ENCODE measurements at regions not wholly inside any gene's neighbourhood (a gene's known extent, or its start where the extent isn't known, plus 50 kb on each side); places are given as distances from the start of the nearest gene placed in this dataset.

DNA sequence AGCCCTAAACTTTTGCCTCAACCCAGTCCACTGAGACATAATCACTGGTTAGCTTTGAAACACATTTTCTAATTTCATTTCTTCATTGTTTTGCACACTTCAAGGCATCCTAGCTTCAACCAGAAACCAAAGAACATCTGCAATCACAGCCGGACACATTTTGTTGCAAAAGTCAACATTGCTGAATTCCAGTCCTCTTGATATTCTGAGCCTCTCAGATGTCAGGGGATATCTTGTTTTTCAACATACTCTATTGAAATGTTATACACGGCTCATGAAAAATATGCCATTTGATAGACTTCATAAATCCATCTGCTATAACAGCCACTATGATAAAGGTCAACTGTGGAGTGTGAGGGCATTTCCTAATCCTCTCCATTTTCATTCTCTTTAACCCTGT lies 241.6 kb upstream of the PUDP start:
- intact Hi-C loops (cut with micrococcal nuclease), result no loop called here
- CTCF ChIA-PET, result no interaction called here
- H3K27me3 Mint-ChIP-seq, result no peaks in the 10 kb centered on the region

DNA sequence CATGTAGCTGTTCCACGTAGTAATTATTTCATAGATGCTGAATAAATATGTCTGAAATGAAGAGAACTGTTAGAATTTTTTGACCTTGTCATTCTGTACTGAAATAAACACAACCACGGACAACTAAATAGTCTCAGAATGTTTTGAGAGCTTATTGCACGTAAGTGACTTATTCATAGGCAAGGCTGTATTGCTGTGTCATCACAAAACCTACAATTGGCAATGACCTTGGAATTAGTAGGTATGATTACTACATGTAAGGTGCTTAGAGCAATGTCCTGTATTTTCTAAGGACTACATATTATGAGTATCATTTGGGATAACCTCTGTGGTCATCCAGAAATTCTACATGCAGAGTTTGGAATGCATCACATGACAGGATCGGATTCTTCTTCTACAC lies 237.2 kb upstream of the PUDP start:
- Histone ChIP-seq H3K36me3 (ENCODE audit: control insufficient read depth in 2 of 3, insufficient read depth in 3 of 3, low read length in 3 of 3) (no peaks in the 10 kb centered on the region), H3K27me3 (ENCODE audit: control insufficient read depth in 2 of 2, insufficient read depth in 2 of 2, low read length in 2 of 2) (no peaks in the 10 kb centered on the region), H3K4me1 (ENCODE audit: control insufficient read depth in 2 of 2, insufficient read depth in 2 of 2, low read length in 2 of 2) (no peaks in the 10 kb centered on the region), H3K4me3 (ENCODE audit: low read length) (no peak overlapping the region), H3K27ac (ENCODE audit: low read depth, low read length) (no peak overlapping the region), H3K9me3 (ENCODE audit: control insufficient read depth in 2 of 3, low read length in 3 of 3) (no peaks in the 10 kb centered on the region)
- no peaks in the 10 kb centered on the region for H3K36me3 Mint-ChIP-seq
- H3K27me3 Mint-ChIP-seq, result peaks cover 0 to 5% (median 0%) of the 10 kb centered on the region in 5 donors
- ATAC-seq, result no peak
- H3K9me3 Mint-ChIP-seq, result no peaks in the 10 kb centered on the region
- DNase-seq, result no peak
- H3K4me1 Mint-ChIP-seq, result no peaks in the 10 kb centered on the region
- intact Hi-C loops (cut with micrococcal nuclease), result no loop called here
- CTCF ChIA-PET, result no interaction called here
- no peak overlapping the region for H3K27ac Mint-ChIP-seq
- POLR2A ChIA-PET, result no interaction called here
- no peak overlapping the region for H3K4me3 Mint-ChIP-seq

More for the DNA sequence above, 241.6 kb upstream of the PUDP start:
- no peaks in the 10 kb centered on the region for H3K4me1 Mint-ChIP-seq
- no peaks in the 10 kb centered on the region for H3K36me3 ChIP-seq (ENCODE audit: control insufficient read depth in 2 of 3, insufficient read depth in 3 of 3, low read length in 3 of 3)
- H3K4me1 ChIP-seq (ENCODE audit: control insufficient read depth in 2 of 2, insufficient read depth in 2 of 2, low read length in 2 of 2), result no peaks in the 10 kb centered on the region
- no peaks in the 10 kb centered on the region for H3K36me3 Mint-ChIP-seq
- no peak overlapping the region for H3K27ac Mint-ChIP-seq
- ATAC-seq, result no peak
- peaks cover 0 to 4% (median 0%) of the 10 kb centered on the region in 11 donors for H3K9me3 Mint-ChIP-seq
- H3K27ac ChIP-seq (ENCODE audit: low read depth, low read length), result no peak overlapping the region
- no peaks in the 10 kb centered on the region for H3K27me3 ChIP-seq (ENCODE audit: control insufficient read depth in 2 of 2, insufficient read depth in 2 of 2, low read length in 2 of 2)
- no peak overlapping the region for H3K4me3 Mint-ChIP-seq
- DNase-seq, result no peak
- no peaks in the 10 kb centered on the region for H3K9me3 ChIP-seq (ENCODE audit: control insufficient read depth in 2 of 3, low read length in 3 of 3)
- H3K4me3 ChIP-seq (ENCODE audit: low read length), result no peak overlapping the region
- POLR2A ChIA-PET, result no interaction called here

DNA sequence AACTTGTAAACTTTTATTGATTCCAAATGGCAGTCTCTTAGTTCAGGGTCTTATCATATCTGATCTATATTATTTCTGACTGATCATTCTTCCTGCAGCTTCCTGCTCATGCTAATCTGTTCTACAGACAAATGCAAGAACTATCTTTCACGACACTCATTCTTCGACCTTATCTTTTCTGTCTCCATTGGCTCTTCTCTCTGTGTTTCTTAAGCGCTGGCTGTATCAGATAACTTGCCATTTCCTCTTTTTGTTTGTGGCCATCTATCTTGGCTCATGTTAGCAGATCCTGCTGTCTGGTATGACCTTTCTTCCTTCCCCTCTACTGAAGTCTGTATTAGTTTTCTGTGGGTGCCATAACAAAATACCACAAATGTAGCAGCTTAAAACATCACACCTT lies 230.5 kb upstream of the PUDP start:
- H3K36me3 Mint-ChIP-seq, result no peaks in the 10 kb centered on the region
- Histone ChIP-seq H3K4me3 (ENCODE audit: low read length) (no peak overlapping the region), H3K36me3 (ENCODE audit: control insufficient read depth in 2 of 3, insufficient read depth in 3 of 3, low read length in 3 of 3) (no peaks in the 10 kb centered on the region), H3K9me3 (ENCODE audit: control insufficient read depth in 2 of 3, low read length in 3 of 3) (peaks cover 0 to 8% (median 0%) of the 10 kb centered on the region in 3 experiments), H3K4me1 (ENCODE audit: control insufficient read depth in 2 of 2, insufficient read depth in 2 of 2, low read length in 2 of 2) (no peaks in the 10 kb centered on the region), H3K27ac (ENCODE audit: low read depth, low read length) (no peak overlapping the region), H3K27me3 (ENCODE audit: control insufficient read depth in 2 of 2, insufficient read depth in 2 of 2, low read length in 2 of 2) (no peaks in the 10 kb centered on the region)
- peaks cover 0 to 5% (median 0%) of the 10 kb centered on the region in 5 donors for H3K27me3 Mint-ChIP-seq
- CTCF ChIA-PET, result no interaction called here
- H3K9me3 Mint-ChIP-seq, result peaks cover 4 to 34% (median 12%) of the 10 kb centered on the region in 11 donors
- H3K4me1 Mint-ChIP-seq, result no peaks in the 10 kb centered on the region
- no peak overlapping the region for H3K27ac Mint-ChIP-seq
- POLR2A ChIA-PET, result no interaction called here
- DNase-seq (no peak), ATAC-seq (no peak)
- no peak overlapping the region for H3K4me3 Mint-ChIP-seq
- intact Hi-C loops (cut with micrococcal nuclease), result no loop called here

DNA sequence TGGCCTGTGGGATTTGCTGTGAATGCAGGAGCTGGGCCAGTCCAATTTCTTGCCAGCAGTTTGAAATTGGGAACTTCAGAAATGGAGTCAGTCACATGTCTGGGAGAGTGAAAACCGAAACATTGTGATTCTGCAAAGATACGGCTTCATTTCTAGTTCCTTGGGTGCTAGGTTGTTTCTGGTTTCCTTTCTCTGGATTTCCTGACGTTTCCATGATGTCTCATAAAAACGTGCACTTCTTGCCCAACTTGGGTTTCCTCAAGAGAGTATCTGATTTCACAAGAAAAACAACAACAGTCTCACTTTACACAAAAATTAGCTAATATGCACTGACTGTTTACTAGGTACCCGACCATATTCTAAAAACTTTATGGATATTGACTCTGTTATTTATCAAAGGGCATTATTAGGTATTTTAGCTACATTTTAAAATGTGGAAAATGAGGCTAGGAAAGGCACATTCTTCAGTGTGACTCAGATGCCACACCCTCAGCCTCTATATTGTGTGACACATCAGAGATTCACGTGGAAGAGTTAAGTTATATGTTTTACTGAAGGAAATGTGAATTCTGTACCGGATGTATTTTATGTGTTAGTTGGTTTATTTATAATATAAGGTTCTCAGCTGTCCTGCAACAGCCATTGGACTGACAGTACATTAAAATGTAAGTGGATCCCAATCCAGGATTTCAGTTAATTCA lies 225.0 kb upstream of the PUDP start:
- no peaks in the 10 kb centered on the region for H3K4me1 ChIP-seq (ENCODE audit: control insufficient read depth in 2 of 2, insufficient read depth in 2 of 2, low read length in 2 of 2)
- H3K27ac ChIP-seq (ENCODE audit: low read depth, low read length), result no peak overlapping the region
- Mint-ChIP-seq H3K27ac (no peak overlapping the region), H3K36me3 (no peaks in the 10 kb centered on the region), H3K9me3 (peaks cover 0 to 39% (median 7%) of the 10 kb centered on the region in 11 donors), H3K4me3 (no peak overlapping the region), H3K27me3 (no peaks in the 10 kb centered on the region), H3K4me1 (no peaks in the 10 kb centered on the region)
- no peaks in the 10 kb centered on the region for H3K27me3 ChIP-seq (ENCODE audit: control insufficient read depth in 2 of 2, insufficient read depth in 2 of 2, low read length in 2 of 2)
- ATAC-seq (no peak), DNase-seq (no peak)
- ChIA-PET POLR2A (no interaction called here), CTCF (no interaction called here)
- H3K9me3 ChIP-seq (ENCODE audit: control insufficient read depth in 2 of 3, low read length in 3 of 3), result peaks cover 0 to 8% (median 0%) of the 10 kb centered on the region in 3 experiments
- H3K4me3 ChIP-seq (ENCODE audit: low read length), result no peak overlapping the region
- intact Hi-C loops (cut with micrococcal nuclease), result no loop called here
- H3K36me3 ChIP-seq (ENCODE audit: control insufficient read depth in 2 of 3, insufficient read depth in 3 of 3, low read length in 3 of 3), result no peaks in the 10 kb centered on the region

DNA sequence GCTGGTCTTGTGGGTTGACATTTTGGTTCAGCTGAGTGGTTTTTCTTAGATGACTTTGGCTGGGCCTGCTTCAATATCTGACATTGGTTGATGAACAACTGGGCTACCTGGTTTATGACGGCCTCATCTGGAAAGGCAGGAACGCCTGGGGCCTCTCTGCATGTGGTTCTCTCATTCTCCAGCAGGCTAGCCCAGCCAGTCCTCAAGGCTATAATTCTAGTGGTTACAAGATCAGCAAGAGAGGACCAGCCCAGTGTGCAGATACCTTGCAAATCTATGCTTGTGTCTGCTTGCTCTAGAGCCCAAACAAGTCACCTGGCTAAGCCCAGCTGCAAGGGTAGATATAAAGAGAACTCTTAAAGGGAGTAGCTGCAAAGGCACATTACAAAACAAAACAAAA lies 214.2 kb upstream of the PUDP start:
- intact Hi-C loops (cut with micrococcal nuclease), result no loop called here
- no peak for DNase-seq
- H3K27me3 ChIP-seq (ENCODE audit: control insufficient read depth in 2 of 2, insufficient read depth in 2 of 2, low read length in 2 of 2), result no peaks in the 10 kb centered on the region
- H3K36me3 ChIP-seq (ENCODE audit: control insufficient read depth in 2 of 3, insufficient read depth in 3 of 3, low read length in 3 of 3), result no peaks in the 10 kb centered on the region
- no peak overlapping the region for H3K4me3 ChIP-seq (ENCODE audit: low read length)
- H3K4me1 ChIP-seq (ENCODE audit: control insufficient read depth in 2 of 2, insufficient read depth in 2 of 2, low read length in 2 of 2), result no peaks in the 10 kb centered on the region
- Mint-ChIP-seq H3K27ac (no peak overlapping the region), H3K4me1 (no peaks in the 10 kb centered on the region), H3K36me3 (peaks cover 0 to 4% (median 0%) of the 10 kb centered on the region in 5 donors), H3K27me3 (peaks cover 0 to 5% (median 0%) of the 10 kb centered on the region in 5 donors), H3K4me3 (no peak overlapping the region), H3K9me3 (peaks cover 0 to 7% (median 0%) of the 10 kb centered on the region in 11 donors)
- ChIA-PET POLR2A (no interaction called here), CTCF (no interaction called here)
- no peaks in the 10 kb centered on the region for H3K9me3 ChIP-seq (ENCODE audit: control insufficient read depth in 2 of 3, low read length in 3 of 3)
- no peak overlapping the region for H3K27ac ChIP-seq (ENCODE audit: low read depth, low read length)
- ATAC-seq, result no peak

DNA sequence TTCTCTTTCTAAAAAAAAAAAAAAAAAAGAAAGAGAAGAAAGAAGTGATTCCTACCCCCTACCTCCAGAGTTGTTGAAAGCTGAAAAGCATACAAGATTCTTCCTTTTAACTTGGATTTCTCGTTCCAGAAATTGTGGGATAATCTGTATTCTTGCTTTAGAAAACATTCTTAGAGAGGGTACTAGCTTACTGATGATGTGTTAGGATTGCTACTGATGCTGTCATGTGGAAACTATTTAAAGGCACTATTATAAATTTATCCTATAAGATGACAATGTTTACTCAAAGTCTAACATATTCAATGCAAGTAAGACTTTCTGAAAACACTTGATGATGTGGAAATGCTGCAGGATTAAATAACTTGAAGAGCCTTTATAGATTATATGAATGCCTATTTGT lies 204.0 kb upstream of the PUDP start:
- no peaks in the 10 kb centered on the region for H3K27me3 ChIP-seq (ENCODE audit: control insufficient read depth in 2 of 2, insufficient read depth in 2 of 2, low read length in 2 of 2)
- ATAC-seq, result no peak

GRCh38 chrX:7347465-7347864 lies 199.5 kb upstream of the PUDP start:
- Mint-ChIP-seq H3K27me3 (no peaks in the 10 kb centered on the region), H3K4me3 (no peak overlapping the region), H3K4me1 (no peaks in the 10 kb centered on the region), H3K9me3 (peaks cover 0 to 1% (median 0%) of the 10 kb centered on the region in 11 donors), H3K27ac (no peak overlapping the region), H3K36me3 (peaks cover 0 to 15% (median 4%) of the 10 kb centered on the region in 5 donors)
- ChIA-PET CTCF (interaction anchor here (0.6 kb wide), 1 partner anchor 38 kb away, joined by 3 read pairs; no protein-coding TSS in a partner anchor), POLR2A (no interaction called here)
- no peaks in the 10 kb centered on the region for H3K9me3 ChIP-seq (ENCODE audit: control insufficient read depth in 2 of 3, low read length in 3 of 3)
- intact Hi-C loops (cut with micrococcal nuclease), result no loop called here
- H3K4me1 ChIP-seq (ENCODE audit: control insufficient read depth in 2 of 2, insufficient read depth in 2 of 2, low read length in 2 of 2), result no peaks in the 10 kb centered on the region
- H3K27me3 ChIP-seq (ENCODE audit: control insufficient read depth in 2 of 2, insufficient read depth in 2 of 2, low read length in 2 of 2), result no peaks in the 10 kb centered on the region
- no peak for DNase-seq
- no peaks in the 10 kb centered on the region for H3K36me3 ChIP-seq (ENCODE audit: control insufficient read depth in 2 of 3, insufficient read depth in 3 of 3, low read length in 3 of 3)
- H3K4me3 ChIP-seq (ENCODE audit: low read length), result no peak overlapping the region
- no peak overlapping the region for H3K27ac ChIP-seq (ENCODE audit: low read depth, low read length)
- no peak for ATAC-seq

More for the DNA sequence above, 204.0 kb upstream of the PUDP start:
- CTCF ChIA-PET, result no interaction called here
- Histone ChIP-seq H3K27ac (ENCODE audit: low read depth, low read length) (no peak overlapping the region), H3K9me3 (ENCODE audit: control insufficient read depth in 2 of 3, low read length in 3 of 3) (no peaks in the 10 kb centered on the region), H3K4me3 (ENCODE audit: low read length) (no peak overlapping the region), H3K4me1 (ENCODE audit: control insufficient read depth in 2 of 2, insufficient read depth in 2 of 2, low read length in 2 of 2) (no peaks in the 10 kb centered on the region), H3K36me3 (ENCODE audit: control insufficient read depth in 2 of 3, insufficient read depth in 3 of 3, low read length in 3 of 3) (no peaks in the 10 kb centered on the region)
- no peaks in the 10 kb centered on the region for H3K4me1 Mint-ChIP-seq
- no peaks in the 10 kb centered on the region for H3K27me3 Mint-ChIP-seq
- H3K9me3 Mint-ChIP-seq, result no peaks in the 10 kb centered on the region
- POLR2A ChIA-PET, result no interaction called here
- H3K36me3 Mint-ChIP-seq, result peaks cover 0 to 11% (median 0%) of the 10 kb centered on the region in 5 donors
- no peak overlapping the region for H3K4me3 Mint-ChIP-seq
- no peak for DNase-seq
- no peak overlapping the region for H3K27ac Mint-ChIP-seq
- intact Hi-C loops (cut with micrococcal nuclease), result no loop called here

Measured in naive thymus-derived CD4-positive, alpha-beta T cell (primary cell).